Hippocampal formation (tissue), 2 donors: ENCODE measurements at regions not wholly inside any gene's neighbourhood (a gene's known extent, or its start where the extent isn't known, plus 50 kb on each side); places are given as distances from the start of the nearest gene placed in this dataset.
"Not testable (repeated sequence)": the region's sequence is repeated elsewhere in the genome, so short reads cannot be mapped to it uniquely, and the experiment has no call there.

Source experiments
- DNase-seq, 2 donors: peaks; one replicate each; lab custom pipeline; 2025; lab: John Stamatoyannopoulos, UW

- no peak for DNase-seq
Measured at GRCh38 chr1:184854496-184855140, 100.0 kb upstream of the EDEM3 start.

- DNase-seq, result no peak
Measured at GRCh38 chr1:184854036-184854435, 99.4 kb upstream of the EDEM3 start.

DNA sequence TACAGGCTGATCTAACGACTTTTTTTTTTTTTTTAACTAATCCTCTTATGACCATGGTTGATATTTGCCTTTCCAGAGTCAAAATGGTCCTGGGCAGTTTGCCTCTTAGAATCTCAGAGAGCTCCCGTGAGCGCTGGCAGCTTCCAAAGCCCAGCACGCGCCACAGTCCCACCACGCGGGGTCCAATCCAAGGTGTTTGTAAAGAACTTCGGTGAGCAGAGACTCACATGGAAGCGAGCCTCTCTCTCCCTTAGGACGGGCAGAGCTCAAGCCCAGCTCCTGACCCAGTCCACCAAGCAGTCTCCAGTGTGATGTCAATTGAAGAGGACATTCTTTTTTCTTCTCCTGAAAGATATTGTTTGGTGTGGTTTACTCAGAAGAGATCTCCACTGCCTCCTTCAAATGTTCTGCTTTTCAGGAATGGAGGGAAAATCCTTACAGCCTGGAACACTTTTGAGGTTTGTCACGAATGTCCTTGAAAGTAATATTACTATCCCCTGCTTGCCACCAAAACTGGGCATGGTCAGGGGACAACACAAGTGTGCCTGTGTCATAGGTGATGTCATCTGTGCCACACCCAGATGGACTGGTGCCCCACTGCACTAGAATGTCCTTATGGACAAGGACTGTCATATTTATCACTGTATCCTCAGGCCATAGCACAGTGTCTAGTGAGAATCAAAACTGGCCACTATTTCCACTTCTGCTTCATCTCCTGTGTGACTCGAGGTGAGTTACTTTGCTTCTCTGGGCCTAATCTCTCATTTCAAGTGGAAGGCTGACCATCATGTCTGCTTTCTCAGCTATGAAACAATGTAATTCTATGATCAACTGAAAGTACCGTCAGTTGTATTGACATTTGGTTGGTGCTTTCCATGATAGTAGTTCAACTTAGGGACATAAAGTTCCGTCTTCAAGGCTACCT is 97.4 kb upstream of the EDEM3 start:
- DNase-seq, result no peak

GRCh38 chr1:184843732-184844495 is 89.3 kb upstream of the EDEM3 start:
- no peak for DNase-seq

DNA sequence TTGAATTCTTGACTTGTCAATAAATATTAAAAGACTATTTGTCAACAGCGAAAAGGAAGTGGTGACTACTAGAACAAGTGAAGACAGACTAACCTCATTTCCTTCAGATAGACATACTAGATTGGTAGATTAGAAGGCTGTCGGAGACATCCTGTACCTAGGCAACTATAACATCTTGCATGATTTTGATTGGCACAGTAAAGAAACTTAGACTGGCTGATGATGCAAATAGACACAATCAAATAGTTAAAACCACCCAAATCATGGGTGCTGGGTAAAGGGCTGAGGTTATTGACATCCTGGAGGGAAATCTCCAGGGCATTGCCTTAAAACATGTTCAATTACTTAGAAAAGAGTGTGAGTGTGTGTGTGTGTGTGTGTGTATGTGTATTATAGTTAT is 85.9 kb upstream of the EDEM3 start:
- no peak for DNase-seq

GRCh38 chr1:184838504-184838951 is 83.9 kb upstream of the EDEM3 start:
- DNase-seq, result no peak

DNA sequence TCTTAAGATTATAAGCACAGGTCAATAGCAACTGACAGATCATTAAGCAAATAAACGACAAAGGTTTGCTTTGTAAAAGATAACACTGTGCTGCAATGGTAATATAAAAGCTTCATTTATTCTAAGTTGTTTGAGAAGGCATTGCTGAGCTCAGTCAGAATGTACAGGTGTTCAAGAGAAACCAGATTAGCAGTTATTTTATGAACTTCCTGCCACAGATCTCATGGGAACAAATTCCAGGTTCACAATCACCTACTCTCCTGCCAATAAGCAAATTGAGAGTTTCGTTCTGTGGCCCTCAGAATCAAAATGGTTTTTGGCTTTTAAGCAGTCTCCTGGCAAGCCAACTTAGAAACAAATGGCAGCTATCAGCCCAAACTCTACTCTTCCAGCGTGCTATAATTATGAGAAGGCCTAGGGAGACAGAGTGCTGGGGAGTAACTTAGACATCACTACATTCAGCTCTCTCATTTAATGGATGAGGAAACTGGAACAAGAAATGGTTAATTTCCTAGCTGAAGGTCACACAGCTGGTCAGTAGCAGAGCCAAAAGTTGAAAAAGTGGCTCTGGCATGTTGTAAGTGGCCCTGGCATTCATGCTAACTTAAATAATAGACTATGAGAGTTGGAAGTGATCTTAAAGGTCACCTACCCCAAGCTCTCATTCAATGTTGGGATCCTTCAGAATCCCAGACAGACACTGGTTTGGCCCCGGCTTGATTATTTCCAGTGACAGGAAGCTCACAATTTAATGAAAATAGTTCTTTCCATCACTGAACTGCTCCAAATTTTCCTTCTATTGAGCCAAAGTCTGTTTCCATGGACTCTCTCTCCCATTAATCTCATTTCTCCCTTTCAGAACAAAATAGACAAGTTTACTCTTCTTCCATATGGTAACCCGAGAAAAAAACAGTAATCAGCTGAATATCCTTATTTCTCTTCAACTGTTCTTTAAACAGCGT is 82.6 kb upstream of the EDEM3 start:
- no peak for DNase-seq

DNA sequence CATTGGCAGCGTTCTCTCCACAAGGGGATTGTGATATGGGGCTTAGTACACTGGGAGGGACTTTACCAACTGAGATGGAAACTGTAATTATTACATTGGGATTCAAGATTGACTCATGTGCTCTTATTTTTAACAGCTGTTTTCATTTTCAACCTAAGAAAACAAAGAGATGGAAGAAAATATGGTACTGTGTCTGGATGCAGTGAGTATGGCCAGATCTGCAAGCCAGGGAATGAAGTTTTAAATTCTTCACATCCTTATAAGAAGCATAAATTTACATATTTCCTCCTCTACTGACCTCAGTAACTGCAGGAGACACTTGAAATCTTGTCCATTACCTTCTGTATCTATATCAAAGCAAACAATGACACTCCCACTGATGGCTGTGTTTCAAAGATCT is 81.5 kb upstream of the EDEM3 start:
- DNase-seq, result no peak

DNA sequence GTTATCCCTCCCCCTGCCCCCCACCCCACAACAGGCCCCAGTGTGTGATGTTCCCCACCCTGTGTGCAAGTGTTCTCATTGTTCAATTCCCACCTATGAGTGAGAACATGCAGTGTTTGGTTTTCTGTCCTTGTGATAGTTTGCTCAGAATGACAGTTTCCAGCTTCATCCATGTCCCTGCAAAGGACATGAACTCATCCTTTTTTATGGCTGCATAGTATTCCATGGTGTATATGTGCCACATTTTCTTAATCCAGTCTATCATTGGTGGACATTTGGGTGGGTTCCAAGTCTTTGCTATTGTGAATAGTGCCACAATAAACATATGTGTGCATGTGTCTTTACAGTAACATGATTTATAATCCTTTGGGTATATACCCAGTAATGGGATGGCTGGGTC is 79.3 kb upstream of the EDEM3 start:
- not testable (repeated sequence) for DNase-seq

- DNase-seq, result no peak
Measured at GRCh38 chr1:184832517-184832916, 77.9 kb upstream of the EDEM3 start.

DNA sequence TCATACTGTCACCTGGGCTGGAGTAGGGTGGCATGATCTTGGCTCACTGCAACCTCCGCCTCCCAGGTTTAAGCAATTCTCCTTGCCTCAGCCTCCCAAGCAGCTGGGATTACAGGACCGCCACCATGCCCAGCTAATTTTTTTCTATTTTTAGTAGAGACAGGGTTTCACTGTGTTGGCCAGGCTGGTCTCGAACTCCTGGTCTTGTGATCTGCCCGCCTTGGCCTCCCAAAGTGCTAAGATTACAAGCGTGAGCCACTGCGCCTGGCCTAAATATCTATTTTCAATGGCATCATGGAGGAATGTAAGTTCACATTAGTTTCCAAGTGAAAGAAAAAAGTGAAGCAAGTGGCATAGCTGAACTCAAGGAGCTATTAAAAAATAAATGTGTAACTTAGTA is 74.8 kb upstream of the EDEM3 start:
- not testable (repeated sequence) for DNase-seq

- no peak for DNase-seq
Measured at GRCh38 chr1:184828369-184828717, 73.7 kb upstream of the EDEM3 start.

DNA sequence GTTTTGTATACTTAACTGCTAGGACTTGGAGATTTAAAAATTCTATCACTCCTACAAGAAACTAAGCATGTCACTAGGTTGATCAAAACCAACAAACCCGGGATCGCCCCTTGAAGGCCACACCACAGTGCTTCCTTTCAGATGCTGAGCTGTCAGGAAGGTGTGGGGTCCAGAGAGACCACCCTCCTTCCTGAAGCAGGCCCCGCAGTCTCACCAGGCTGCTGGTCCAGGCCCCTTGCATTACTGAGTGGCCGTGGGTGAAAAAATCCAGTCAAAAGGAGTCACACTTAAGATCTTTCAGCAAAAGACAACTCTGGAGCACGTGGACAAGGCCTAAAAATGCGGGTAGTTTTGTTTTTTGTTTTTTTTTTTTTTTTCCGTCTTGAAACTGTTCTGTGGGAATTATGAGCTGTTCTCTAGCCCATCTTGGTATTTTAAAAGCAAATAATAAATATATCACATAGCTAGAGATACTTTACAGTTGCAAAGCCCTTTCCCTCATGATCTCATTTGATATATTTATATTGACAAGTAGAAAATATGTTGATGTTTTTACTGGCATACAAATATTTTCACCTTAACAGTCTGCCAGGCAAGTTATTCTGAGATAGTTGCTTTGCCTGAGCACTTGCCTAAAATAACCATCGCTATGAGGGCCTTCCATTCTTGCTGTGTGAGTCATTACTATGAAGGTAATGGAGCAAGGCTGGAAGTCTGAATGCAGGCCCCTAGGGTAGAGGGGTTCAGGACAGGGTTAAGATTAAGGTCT is 73.1 kb upstream of the EDEM3 start:
- DNase-seq, result no peak

DNA sequence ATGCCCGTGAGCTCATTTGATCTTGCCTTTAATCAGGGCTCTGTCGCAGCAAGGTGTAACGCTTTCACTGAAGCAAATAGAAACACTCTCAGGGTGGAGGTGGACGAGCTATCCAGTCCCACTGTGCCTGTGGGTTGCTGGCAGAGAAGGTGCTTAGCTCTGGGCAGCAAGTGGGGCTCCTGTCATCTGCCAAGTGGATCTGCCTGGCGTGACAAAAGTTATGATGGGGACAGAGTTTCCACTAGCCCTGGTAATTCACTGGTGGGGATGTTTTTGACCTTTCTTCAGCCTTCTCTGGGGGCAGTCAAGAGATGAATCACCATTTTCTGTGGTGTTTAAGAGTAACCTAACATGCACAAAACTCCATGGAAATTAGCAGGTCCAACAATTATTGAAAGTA is 71.3 kb upstream of the EDEM3 start:
- DNase-seq, result no peak

DNA sequence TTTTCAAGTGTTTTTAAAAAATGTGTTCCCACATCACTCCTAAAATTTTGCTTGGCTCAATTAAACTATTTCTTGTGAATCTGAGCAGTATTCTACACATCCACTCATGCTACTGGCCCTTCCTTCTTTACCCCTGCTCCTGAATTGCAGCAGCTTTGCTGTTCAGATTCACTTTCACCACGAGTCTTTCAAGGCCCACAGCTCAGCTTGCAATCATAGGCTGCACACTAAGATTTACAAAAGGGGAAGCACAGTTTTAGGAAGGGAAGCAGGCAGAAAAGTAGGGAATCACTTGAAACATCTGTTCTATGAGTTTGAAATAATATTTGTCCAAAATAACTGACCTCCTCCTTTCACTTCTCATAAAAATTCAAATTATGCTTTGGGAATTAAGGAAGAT is 70.9 kb upstream of the EDEM3 start:
- no peak for DNase-seq

- no peak for DNase-seq
Measured at GRCh38 chr1:184824691-184825323, 70.1 kb upstream of the EDEM3 start.

GRCh38 chr1:184823080-184823479 is 68.4 kb upstream of the EDEM3 start:
- DNase-seq, result no peak

DNA sequence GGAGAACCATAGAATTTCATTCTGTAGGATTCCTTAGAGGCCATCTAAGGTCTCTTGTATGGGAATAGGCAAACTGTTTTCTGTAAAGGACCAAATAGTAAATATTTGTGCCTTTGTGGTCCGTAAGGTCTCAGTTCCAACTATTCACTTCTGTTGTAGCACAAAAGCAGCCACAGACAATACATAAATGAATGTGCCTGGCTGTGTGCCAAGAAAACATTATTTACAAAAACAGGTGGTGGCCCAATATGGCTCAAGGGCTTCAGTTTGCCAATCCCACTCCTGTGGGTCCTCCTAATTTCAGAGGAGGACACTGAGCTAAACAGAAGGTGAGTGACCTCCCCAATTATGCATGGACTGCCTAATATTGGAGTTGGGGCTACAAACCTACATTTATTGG is 67.6 kb upstream of the EDEM3 start:
- DNase-seq, result no peak

DNA sequence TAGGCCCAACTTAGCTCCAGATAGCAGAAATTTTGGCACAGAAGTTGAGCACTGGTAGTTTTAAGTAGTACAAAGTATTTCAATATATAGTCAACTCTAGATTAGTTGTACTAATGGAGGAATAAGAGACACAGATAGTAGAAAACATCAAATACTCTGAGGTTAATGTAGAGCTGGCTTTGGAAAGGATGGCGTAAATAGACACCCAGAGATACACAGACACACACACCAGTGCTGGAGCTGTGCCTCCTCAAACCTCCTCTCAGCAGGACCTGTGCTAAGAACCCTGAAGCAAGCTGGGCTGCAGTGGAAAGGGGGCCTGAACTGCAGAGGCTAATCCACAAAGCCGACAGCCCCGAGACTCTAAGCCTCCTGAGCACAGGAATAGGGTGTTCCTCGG is 67.0 kb upstream of the EDEM3 start:
- no peak for DNase-seq

DNA sequence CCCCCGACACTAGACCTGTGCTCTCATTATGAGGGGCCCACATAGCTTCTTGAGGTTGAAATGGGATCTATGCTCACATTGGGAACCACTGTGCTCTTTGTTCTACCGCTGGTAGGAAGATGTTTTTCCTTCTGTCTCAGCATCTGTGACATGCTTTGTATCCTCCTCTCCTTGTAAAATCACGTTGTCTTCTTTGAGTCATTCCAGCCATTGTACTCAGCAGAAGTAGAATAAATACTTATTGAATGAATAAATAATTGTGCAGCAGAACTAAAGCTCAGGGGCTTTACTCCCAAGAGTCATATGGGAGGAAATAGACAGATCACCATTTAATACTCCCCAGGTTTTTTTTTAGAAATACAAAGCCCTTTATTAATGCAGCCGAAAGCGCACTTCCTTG is 66.3 kb upstream of the EDEM3 start:
- DNase-seq, result no peak
